Natural killer cell (primary cell): ENCODE measurements at regions not wholly inside any gene's neighbourhood (a gene's known extent, or its start where the extent isn't known, plus 50 kb on each side); places are given as distances from the start of the nearest gene placed in this dataset.

Source experiments
- ATAC-seq, 3 donors: fragments of 150-1000 bp in 2 of 3; fragments of 200-7000 bp in 1 of 3; cut with Tn5 transposase; 1 replicate in 1 of 3; 2 replicates in 2 of 3; pipeline ENCODE4 v1.10.0; 2021; ENCODE audit warnings: mild to moderate bottlenecking in 2 of 3, moderate library complexity in 2 of 3
- DNase-seq, 2 donors: peaks; one replicate each; pipeline versions ENCODE4 v3.0.0 to v3.0.0-alpha.2; 2013 to 2021; ENCODE audit warnings: mixed read lengths in 1 of 2
- H3K27ac ChIP-seq: one replicate; pipeline ENCODE4 v1.5.1; 2013; ENCODE audit warnings: mild to moderate bottlenecking, low read length
- H3K27me3 ChIP-seq: one replicate; pipeline ENCODE4 v1.6.1; 2013; ENCODE audit warnings: low read length; ENCODE audit not compliant: control insufficient read depth, insufficient read depth
- H3K36me3 ChIP-seq: one replicate; pipeline ENCODE4 v1.6.1; 2013; ENCODE audit warnings: low read length; ENCODE audit not compliant: control insufficient read depth, insufficient read depth
- H3K4me1 ChIP-seq: one replicate; pipeline ENCODE4 v1.6.1; 2013; ENCODE audit warnings: low read length; ENCODE audit not compliant: control insufficient read depth, insufficient read depth
- H3K4me3 ChIP-seq: one replicate; pipeline ENCODE4 v1.5.1; 2013; ENCODE audit warnings: low read length
- H3K9me3 ChIP-seq: one replicate; pipeline ENCODE4 v1.6.1; 2013; ENCODE audit warnings: low read length; ENCODE audit not compliant: control insufficient read depth, insufficient read depth
- H3K27ac Mint-ChIP-seq, 2 donors: one replicate each; pipeline ENCODE4 v1.8.0; 2022; ENCODE audit warnings: mild to moderate bottlenecking in 2 of 2, mixed read lengths in 2 of 2, moderate library complexity in 1 of 2
- H3K27me3 Mint-ChIP-seq, 2 donors: one replicate each; pipeline ENCODE4 v1.8.0; 2022; ENCODE audit warnings: low read depth in 2 of 2, mixed read lengths in 2 of 2
- H3K36me3 Mint-ChIP-seq: one replicate; pipeline ENCODE4 v1.8.0; 2022; ENCODE audit warnings: mixed read lengths
- H3K4me1 Mint-ChIP-seq, 2 donors: one replicate each; pipeline ENCODE4 v1.8.0; 2022; ENCODE audit warnings: mixed read lengths in 2 of 2
- H3K4me3 Mint-ChIP-seq: one replicate; pipeline ENCODE4 v1.8.0; 2022; ENCODE audit warnings: mild to moderate bottlenecking, moderate library complexity, mixed read lengths
- H3K9me3 Mint-ChIP-seq, 2 donors: one replicate each; pipeline ENCODE4 v1.8.0; 2022; ENCODE audit warnings: mixed read lengths in 2 of 2
- whole genome bisulfite sequencing: methylation state at CpG from one replicate; pipeline ENCODE4 v1.1.7; 2013; ENCODE audit warnings: missing lambda C conversion rate; ENCODE audit not compliant: insufficient coverage; 5-methylcytosine and 5-hydroxymethylcytosine counted together
- intact Hi-C: fragments of 100-400 bp; cut with micrococcal nuclease; formaldehyde crosslinking; loops from one replicate; pipeline ENCODE4 v1.14.2; 2022
- TF ChIP-seq, protein P1 (sequence below): fragments of 200-600 bp; IDR thresholded peaks from one replicate; pipeline ENCODE4 v1.8.0; 2022; ENCODE audit warnings: antibody characterized with exemption

DNA sequence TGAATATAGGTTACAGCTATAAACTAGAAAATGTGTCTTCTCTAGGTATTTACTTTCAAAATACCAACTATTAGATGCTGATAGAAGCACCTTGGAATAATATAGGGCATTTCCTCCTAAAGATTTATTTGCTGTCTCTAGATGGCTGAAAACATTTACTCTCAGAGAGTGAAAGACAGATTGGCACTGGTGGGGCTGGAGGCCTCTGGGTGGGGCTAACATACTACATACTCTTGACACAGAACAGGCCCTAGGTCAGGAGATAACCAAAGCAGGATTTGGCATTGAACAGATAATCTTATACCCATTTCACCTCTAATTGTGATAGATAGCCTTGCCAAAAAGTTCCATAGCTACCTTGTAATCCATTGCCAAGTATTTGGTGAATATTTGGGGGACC is 253.3 kb upstream of the TBC1D5 start:
- H3K27ac Mint-ChIP-seq, result no peak overlapping the region
- no peaks in the 10 kb centered on the region for H3K36me3 ChIP-seq
- TF ChIP-seq, protein P1, sequence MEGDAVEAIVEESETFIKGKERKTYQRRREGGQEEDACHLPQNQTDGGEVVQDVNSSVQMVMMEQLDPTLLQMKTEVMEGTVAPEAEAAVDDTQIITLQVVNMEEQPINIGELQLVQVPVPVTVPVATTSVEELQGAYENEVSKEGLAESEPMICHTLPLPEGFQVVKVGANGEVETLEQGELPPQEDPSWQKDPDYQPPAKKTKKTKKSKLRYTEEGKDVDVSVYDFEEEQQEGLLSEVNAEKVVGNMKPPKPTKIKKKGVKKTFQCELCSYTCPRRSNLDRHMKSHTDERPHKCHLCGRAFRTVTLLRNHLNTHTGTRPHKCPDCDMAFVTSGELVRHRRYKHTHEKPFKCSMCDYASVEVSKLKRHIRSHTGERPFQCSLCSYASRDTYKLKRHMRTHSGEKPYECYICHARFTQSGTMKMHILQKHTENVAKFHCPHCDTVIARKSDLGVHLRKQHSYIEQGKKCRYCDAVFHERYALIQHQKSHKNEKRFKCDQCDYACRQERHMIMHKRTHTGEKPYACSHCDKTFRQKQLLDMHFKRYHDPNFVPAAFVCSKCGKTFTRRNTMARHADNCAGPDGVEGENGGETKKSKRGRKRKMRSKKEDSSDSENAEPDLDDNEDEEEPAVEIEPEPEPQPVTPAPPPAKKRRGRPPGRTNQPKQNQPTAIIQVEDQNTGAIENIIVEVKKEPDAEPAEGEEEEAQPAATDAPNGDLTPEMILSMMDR, result no peak
- H3K9me3 ChIP-seq, result no peaks in the 10 kb centered on the region
- no peaks in the 10 kb centered on the region for H3K4me1 Mint-ChIP-seq
- H3K27me3 Mint-ChIP-seq, result peaks cover 0 to 5% of the 10 kb centered on the region in 2 donors
- intact Hi-C loops, result no loop called here
- no peak overlapping the region for H3K4me3 Mint-ChIP-seq
- H3K27me3 ChIP-seq, result no peaks in the 10 kb centered on the region
- no peak for ATAC-seq
- H3K4me3 ChIP-seq, result no peak overlapping the region
- H3K9me3 Mint-ChIP-seq, result no peaks in the 10 kb centered on the region
- DNase-seq, result no peak
- no peak overlapping the region for H3K27ac ChIP-seq
- H3K4me1 ChIP-seq, result no peaks in the 10 kb centered on the region
- no peaks in the 10 kb centered on the region for H3K36me3 Mint-ChIP-seq

- TF ChIP-seq, protein P1, result no peak
- H3K4me1 ChIP-seq, result no peaks in the 10 kb centered on the region
- 82% methylated on average over 7 of the region's 7 CpGs for WGBS
- DNase-seq, result no peak
- no peaks in the 10 kb centered on the region for H3K9me3 ChIP-seq
- H3K27me3 ChIP-seq, result no peaks in the 10 kb centered on the region
- H3K9me3 Mint-ChIP-seq, result no peaks in the 10 kb centered on the region
- no peaks in the 10 kb centered on the region for H3K36me3 Mint-ChIP-seq
- H3K27ac Mint-ChIP-seq, result no peak overlapping the region
- H3K27ac ChIP-seq, result no peak overlapping the region
- no peaks in the 10 kb centered on the region for H3K4me1 Mint-ChIP-seq
- H3K27me3 Mint-ChIP-seq, result peaks cover 0 to 7% of the 10 kb centered on the region in 2 donors
- intact Hi-C loops, result no loop called here
- no peaks in the 10 kb centered on the region for H3K36me3 ChIP-seq
- ATAC-seq, result no peak
- no peak overlapping the region for H3K4me3 Mint-ChIP-seq
- H3K4me3 ChIP-seq, result no peak overlapping the region
Measured at GRCh38 chr3:17994167-17994566, 251.7 kb upstream of the TBC1D5 start.

DNA sequence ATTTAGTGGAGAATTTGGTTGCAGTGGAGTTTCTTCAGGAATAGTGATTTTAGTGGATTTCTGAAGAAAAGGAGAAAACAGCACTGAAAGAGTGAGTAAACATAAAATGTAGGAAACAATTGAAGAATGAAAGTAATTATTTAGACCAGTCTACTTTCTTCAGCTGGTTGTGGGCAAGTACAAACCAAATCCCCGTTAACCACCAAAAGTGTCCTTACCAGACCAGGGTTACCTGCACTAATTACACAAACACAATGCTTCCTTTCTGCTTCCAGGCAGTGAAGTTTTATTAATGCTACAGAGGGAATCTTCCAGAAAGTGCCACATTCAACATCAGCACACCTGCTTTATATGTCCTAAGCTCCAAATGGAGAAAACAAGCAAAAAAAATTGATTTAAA is 248.0 kb upstream of the TBC1D5 start:
- H3K36me3 Mint-ChIP-seq, result no peaks in the 10 kb centered on the region
- intact Hi-C loops, result no loop called here
- no peak for ATAC-seq
- WGBS, result 18% methylated on average over 1 of the region's 1 CpG
- H3K27ac Mint-ChIP-seq, result no peak overlapping the region
- H3K27me3 Mint-ChIP-seq, result peaks cover 4 to 7% of the 10 kb centered on the region in 2 donors
- DNase-seq, result no peak
- H3K27ac ChIP-seq, result no peak overlapping the region
- no peak overlapping the region for H3K4me3 ChIP-seq
- no peaks in the 10 kb centered on the region for H3K4me1 Mint-ChIP-seq
- TF ChIP-seq, protein P1, result no peak
- H3K9me3 ChIP-seq, result no peaks in the 10 kb centered on the region
- no peak overlapping the region for H3K4me3 Mint-ChIP-seq
- H3K9me3 Mint-ChIP-seq, result no peaks in the 10 kb centered on the region
- H3K36me3 ChIP-seq, result no peaks in the 10 kb centered on the region
- no peaks in the 10 kb centered on the region for H3K27me3 ChIP-seq
- H3K4me1 ChIP-seq, result no peaks in the 10 kb centered on the region

DNA sequence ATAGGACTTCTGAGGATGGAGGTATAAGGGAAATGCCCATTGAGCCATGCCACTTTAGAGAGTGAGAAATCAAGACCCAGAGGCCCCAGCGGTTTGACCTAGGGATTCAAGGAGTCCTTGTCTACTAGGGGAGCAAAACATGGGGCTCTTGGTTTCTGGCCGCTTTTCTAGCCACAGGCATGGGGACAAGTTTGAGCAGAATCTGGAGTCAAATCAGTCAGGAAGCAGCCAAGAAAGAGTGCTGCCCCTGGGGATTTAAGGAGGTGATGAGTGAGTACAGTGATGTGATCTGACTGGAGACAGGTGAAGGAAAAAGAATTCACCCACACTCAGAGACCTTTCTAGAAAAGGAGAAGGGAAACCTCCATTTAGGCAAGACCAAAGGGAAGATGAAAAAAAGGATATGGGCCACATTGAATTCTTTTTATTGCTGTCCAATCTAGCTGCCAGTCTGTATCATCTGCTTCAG is 244.0 kb upstream of the TBC1D5 start:
- Histone ChIP-seq H3K27ac (no peak overlapping the region), H3K4me3 (no peak overlapping the region), H3K4me1 (peaks cover 3% of the 10 kb centered on the region), H3K36me3 (no peaks in the 10 kb centered on the region), H3K9me3 (no peaks in the 10 kb centered on the region), H3K27me3 (no peaks in the 10 kb centered on the region)
- ATAC-seq (no peak), DNase-seq (no peak)
- H3K9me3 Mint-ChIP-seq, result no peaks in the 10 kb centered on the region
- 38% methylated on average over 2 of the region's 2 CpGs for WGBS
- intact Hi-C loops, result no loop called here
- TF ChIP-seq, protein P1, result no peak
- no peak overlapping the region for H3K4me3 Mint-ChIP-seq
- H3K27ac Mint-ChIP-seq, result no peak overlapping the region
- H3K36me3 Mint-ChIP-seq, result no peaks in the 10 kb centered on the region
- H3K4me1 Mint-ChIP-seq, result no peaks in the 10 kb centered on the region
- peaks cover 7 to 10% of the 10 kb centered on the region in 2 donors for H3K27me3 Mint-ChIP-seq
